Epithelial cell of proximal tubule (primary cell): ENCODE measurements at regions not wholly inside any gene's neighbourhood (a gene's known extent, or its start where the extent isn't known, plus 50 kb on each side); places are given as distances from the start of the nearest gene placed in this dataset.

Source experiments
- DNase-seq: peaks from one replicate; pipeline ENCODE4 v3.0.0-alpha.2; 2011; ENCODE audit warnings: low read depth
- H3K4me3 ChIP-seq: 2 replicates; pipeline ENCODE4 v1.5.1; 2011; ENCODE audit warnings: low read depth, mild to moderate bottlenecking, low read length
- TF ChIP-seq, protein P1 (sequence below): conservative IDR thresholded peaks from 2 replicates; pipeline ENCODE4 v1.5.1; 2012; ENCODE audit warnings: low read depth, mild to moderate bottlenecking, low read length

DNA sequence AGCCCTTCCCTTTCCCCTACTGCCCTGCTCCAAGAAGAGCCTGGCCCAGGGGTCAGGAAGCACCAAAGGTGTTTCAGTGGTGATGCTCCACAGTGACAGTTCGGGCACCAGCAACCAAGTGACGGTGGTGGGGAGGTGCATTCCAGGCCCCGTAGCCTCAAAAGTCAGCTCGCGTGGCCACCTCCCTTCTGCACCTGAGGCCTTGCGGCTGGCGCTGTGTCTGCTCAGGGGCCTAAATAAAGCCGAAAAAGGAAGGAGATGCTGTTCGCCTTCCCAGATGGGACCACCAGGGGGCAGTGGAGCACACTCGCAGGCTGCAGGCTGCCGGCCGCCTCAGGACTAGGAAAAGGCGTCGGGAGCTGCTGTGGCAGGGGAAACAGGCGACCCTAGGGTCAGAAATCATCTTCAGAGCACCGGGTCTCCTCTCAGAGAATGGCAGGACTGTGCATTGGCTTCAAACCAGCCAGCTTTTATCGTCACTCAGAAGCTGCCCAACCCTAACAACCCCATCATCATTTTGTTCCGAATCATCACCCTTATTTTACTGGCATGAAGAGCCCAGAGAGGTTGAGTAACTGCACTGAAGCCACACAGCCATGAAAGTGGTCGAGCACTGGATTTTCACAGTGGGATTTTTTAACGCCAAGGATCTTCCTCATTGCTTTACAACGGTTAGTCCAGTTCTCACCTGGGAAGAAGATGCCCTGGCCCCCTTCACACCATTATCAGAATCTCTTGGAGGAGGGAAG lies 213.0 kb upstream of the CELF4 start:
- no peak for DNase-seq
- TF ChIP-seq, protein P1, sequence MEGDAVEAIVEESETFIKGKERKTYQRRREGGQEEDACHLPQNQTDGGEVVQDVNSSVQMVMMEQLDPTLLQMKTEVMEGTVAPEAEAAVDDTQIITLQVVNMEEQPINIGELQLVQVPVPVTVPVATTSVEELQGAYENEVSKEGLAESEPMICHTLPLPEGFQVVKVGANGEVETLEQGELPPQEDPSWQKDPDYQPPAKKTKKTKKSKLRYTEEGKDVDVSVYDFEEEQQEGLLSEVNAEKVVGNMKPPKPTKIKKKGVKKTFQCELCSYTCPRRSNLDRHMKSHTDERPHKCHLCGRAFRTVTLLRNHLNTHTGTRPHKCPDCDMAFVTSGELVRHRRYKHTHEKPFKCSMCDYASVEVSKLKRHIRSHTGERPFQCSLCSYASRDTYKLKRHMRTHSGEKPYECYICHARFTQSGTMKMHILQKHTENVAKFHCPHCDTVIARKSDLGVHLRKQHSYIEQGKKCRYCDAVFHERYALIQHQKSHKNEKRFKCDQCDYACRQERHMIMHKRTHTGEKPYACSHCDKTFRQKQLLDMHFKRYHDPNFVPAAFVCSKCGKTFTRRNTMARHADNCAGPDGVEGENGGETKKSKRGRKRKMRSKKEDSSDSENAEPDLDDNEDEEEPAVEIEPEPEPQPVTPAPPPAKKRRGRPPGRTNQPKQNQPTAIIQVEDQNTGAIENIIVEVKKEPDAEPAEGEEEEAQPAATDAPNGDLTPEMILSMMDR: peak; percentile 85
- H3K4me3 ChIP-seq: no peak overlapping the region

GRCh38 chr18:37769826-37770225 lies 204.2 kb upstream of the CELF4 start:
- TF ChIP-seq, protein P1: no peak
- DNase-seq: no peak
- H3K4me3 ChIP-seq: no peak overlapping the region

- no peak overlapping the region for H3K4me3 ChIP-seq
- no peak for DNase-seq
- TF ChIP-seq, protein P1: no peak
Observed at GRCh38 chr18:37764541-37765288, 199.1 kb upstream of the CELF4 start.

- no peak for DNase-seq
- TF ChIP-seq, protein P1: no peak
Observed at GRCh38 chr18:37762076-37762621, 196.6 kb upstream of the CELF4 start.

GRCh38 chr18:37754141-37754540 lies 188.5 kb upstream of the CELF4 start:
- DNase-seq: no peak
- no peak overlapping the region for H3K4me3 ChIP-seq
- TF ChIP-seq, protein P1: no peak

More at GRCh38 chr18:37762076-37762621, 196.6 kb upstream of the CELF4 start:
- no peak overlapping the region for H3K4me3 ChIP-seq

- DNase-seq: no peak
- H3K4me3 ChIP-seq: no peak overlapping the region
- TF ChIP-seq, protein P1: no peak
Observed at GRCh38 chr18:37742436-37742835, 176.8 kb upstream of the CELF4 start.
